Activated naive CD8-positive, alpha-beta T cell treated with anti-CD3 and anti-CD28 coated beads, Interleukin-2, amount 50 U/mL, for 24 hours (primary cell): ENCODE measurements at regions not wholly inside any gene's neighbourhood (a gene's known extent, or its start where the extent isn't known, plus 50 kb on each side); places are given as distances from the start of the nearest gene placed in this dataset.
A peak's percentile ranks its signal among the peaks of the same experiment; 100 is the strongest.

ENCODE experiments used
- ATAC-seq: fragments of 150-1000 bp; cut with Tn5 transposase; one replicate; pipeline ENCODE4 v1.10.0; 2021
- DNase-seq: peaks from one replicate; pipeline ENCODE4 v3.0.0; 2021
- H3K27ac Mint-ChIP-seq: one replicate; pipeline ENCODE4 v1.8.0; 2021; ENCODE audit warnings: mild to moderate bottlenecking, mixed read lengths
- H3K27me3 Mint-ChIP-seq: one replicate; pipeline ENCODE4 v1.8.0; 2021; ENCODE audit warnings: mixed read lengths
- H3K36me3 Mint-ChIP-seq: one replicate; pipeline ENCODE4 v1.8.0; 2021; ENCODE audit warnings: low read depth, mixed read lengths
- H3K4me1 Mint-ChIP-seq: one replicate; pipeline ENCODE4 v1.8.0; 2021; ENCODE audit warnings: mixed read lengths
- H3K4me3 Mint-ChIP-seq: one replicate; pipeline ENCODE4 v1.8.0; 2021; ENCODE audit warnings: mild to moderate bottlenecking, moderate library complexity, mixed read lengths
- H3K9me3 Mint-ChIP-seq: one replicate; pipeline ENCODE4 v1.8.0; 2021; ENCODE audit warnings: mixed read lengths

DNA sequence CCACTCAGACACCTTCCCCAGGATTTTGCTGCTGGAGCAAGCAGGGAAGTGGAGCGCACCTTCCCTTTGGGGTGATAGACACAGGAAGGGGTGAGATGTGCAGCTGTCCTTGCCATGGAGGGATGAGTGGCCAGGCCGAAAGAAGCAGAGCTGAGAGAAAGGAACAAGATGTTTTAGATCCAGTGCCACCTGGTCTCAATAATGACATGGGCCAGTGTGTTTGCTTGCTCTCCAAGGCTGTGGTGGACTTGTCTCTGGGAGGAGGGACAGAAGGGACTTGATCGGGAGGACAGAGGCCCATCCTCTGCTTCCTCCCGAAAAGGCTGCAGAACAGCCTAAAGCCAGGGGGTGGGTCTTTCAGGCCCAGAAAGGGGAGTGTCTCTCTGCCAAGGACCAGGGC lies 61.7 kb upstream of the CCDC167 start:
- peaks cover 47% of the 10 kb centered on the region for H3K4me1 Mint-ChIP-seq
- ATAC-seq (no peak), DNase-seq (no peak)
- H3K27me3 Mint-ChIP-seq = peaks cover 24% of the 10 kb centered on the region
- H3K9me3 Mint-ChIP-seq = no peaks in the 10 kb centered on the region
- H3K4me3 Mint-ChIP-seq = no peak overlapping the region
- H3K27ac Mint-ChIP-seq = no peak overlapping the region
- no peaks in the 10 kb centered on the region for H3K36me3 Mint-ChIP-seq

DNA sequence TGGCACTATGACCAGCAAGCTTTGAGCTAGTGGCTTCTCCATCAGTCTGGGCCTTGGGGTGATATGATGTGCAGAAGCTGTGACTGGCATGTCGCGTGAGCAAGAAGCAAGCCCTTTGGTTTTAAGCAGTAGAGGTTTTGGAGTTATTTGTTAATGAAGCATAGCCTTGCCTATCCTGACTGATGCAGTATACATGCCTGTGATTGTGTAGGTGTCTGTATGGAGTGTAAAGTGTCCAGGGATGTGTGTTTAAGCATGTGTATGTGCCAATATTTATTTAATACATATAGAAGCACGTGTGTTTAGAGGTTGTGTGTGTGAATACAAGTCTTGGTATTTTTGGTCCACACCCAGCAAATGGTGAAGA lies 61.0 kb upstream of the CCDC167 start:
- Mint-ChIP-seq H3K4me3 (no peak overlapping the region), H3K36me3 (no peaks in the 10 kb centered on the region), H3K9me3 (no peaks in the 10 kb centered on the region), H3K4me1 (peaks cover 48% of the 10 kb centered on the region), H3K27ac (no peak overlapping the region), H3K27me3 (peaks cover 24% of the 10 kb centered on the region)
- DNase-seq = no peak
- no peak for ATAC-seq

DNA sequence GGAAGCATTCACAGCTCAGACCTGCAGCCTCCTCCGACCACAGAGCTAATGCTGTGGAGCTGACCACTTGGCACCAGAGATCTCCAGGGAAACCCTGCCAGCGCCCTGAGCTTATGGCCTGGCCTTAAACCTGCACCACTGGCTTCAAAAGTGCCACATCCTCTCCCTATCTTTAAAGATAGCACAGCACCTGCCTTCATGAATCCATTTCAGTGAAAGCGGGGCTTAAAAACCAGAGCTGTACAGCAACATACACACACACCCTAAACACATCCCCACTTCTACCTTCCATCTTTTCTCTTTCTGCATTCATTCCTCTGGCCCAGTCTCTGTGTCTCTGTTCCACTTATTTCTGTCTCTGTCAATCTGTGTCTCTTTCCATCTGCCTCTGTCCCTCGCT lies 59.8 kb upstream of the CCDC167 start:
- H3K27me3 Mint-ChIP-seq = peaks cover 20% of the 10 kb centered on the region
- DNase-seq (no peak), ATAC-seq (no peak)
- H3K9me3 Mint-ChIP-seq = no peaks in the 10 kb centered on the region
- H3K4me1 Mint-ChIP-seq = peaks cover 54% of the 10 kb centered on the region
- H3K36me3 Mint-ChIP-seq = no peaks in the 10 kb centered on the region
- peak overlapping the region; percentile 13 for H3K27ac Mint-ChIP-seq
- H3K4me3 Mint-ChIP-seq = no peak overlapping the region

DNA sequence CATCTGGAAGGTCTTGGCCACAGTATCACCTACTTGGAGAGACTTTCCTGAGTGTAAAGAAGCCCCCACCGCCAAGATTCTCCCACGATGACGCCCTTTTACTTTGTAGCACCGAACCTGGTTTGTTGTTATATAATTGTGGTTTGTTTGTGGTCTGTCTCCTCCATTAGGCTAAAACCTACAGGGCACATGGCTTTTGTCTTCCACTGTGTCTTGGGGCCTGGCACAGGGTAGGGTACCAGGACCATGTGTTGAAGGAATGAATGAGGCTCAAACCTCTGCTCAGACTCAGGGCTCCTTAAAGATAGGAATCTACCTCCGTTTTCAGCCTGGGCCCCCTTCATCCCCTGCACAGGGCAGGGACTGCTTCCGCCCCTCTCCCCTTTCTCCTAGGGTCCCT lies 59.4 kb upstream of the CCDC167 start:
- ATAC-seq (no peak), DNase-seq (no peak)
- Mint-ChIP-seq H3K4me3 (no peak overlapping the region), H3K36me3 (no peaks in the 10 kb centered on the region), H3K27me3 (peaks cover 20% of the 10 kb centered on the region), H3K27ac (no peak overlapping the region), H3K9me3 (no peaks in the 10 kb centered on the region), H3K4me1 (peaks cover 59% of the 10 kb centered on the region)

DNA sequence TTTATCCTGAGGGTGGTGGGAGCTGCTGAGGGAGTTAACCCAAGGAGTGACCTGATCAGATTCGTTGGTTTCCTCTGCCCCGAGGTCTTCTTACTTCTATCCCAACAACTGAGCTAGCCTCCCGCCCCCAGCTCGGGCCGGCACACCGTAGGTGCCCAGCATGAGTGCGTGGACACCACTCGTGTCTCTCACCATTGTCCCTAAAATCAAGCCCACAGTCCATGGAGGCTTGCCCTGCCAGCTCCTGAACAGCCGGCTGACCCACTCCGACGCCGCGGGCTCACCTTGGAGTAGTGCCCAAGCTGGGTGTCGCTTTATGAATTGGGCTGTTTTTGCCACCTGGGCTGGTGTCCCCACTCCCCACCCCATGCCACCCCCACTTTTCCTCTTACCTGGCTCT lies 59.0 kb upstream of the CCDC167 start:
- H3K4me3 Mint-ChIP-seq = no peak overlapping the region
- peaks cover 20% of the 10 kb centered on the region for H3K27me3 Mint-ChIP-seq
- H3K9me3 Mint-ChIP-seq = no peaks in the 10 kb centered on the region
- peaks cover 63% of the 10 kb centered on the region for H3K4me1 Mint-ChIP-seq
- H3K36me3 Mint-ChIP-seq = no peaks in the 10 kb centered on the region
- ATAC-seq = no peak
- DNase-seq = no peak
- no peak overlapping the region for H3K27ac Mint-ChIP-seq

DNA sequence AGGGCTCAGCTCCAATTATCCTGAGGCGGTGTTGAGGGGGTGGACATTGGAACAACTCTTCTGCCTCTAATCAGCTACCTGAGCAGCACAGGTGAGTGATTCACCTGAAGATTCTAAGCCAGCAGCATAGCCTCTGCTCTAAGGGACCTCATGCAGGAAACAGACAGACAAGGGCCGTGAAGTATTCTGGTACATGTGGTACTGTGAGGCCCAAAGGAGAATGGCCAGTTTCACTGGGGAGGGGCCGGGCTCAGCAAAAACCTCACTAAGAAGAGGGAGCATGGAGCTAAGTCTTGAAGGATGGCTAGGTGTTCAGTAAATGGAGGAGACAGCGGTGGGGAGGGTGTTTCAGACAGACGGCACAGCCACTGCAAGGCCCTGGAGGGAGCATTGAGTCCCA lies 58.5 kb upstream of the CCDC167 start:
- H3K4me1 Mint-ChIP-seq = peaks cover 68% of the 10 kb centered on the region
- DNase-seq (no peak), ATAC-seq (no peak)
- no peak overlapping the region for H3K4me3 Mint-ChIP-seq
- peaks cover 20% of the 10 kb centered on the region for H3K27me3 Mint-ChIP-seq
- no peaks in the 10 kb centered on the region for H3K9me3 Mint-ChIP-seq
- no peaks in the 10 kb centered on the region for H3K36me3 Mint-ChIP-seq
- H3K27ac Mint-ChIP-seq = no peak overlapping the region

DNA sequence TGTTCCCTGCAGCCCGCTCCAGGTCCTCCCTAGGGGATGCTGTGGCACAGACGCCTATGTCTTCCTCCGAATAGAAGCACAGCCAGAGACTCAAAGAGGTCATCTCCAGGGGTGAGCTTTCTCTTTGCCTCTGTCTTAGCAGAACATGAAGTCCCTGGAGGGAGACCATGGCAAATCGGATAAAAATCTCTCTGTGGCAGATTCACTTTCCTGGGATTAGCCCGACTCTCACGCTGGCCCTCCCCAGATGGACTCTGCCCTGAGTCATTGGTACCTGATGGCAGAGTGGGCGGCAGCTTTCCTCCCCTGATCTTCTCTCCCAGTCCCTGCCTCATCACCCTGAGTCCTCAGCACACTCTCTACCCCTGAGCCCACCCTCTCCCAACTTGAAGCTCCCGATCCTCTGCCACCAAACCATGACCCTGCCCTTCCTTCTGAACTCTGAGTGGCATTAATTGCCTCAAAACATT lies 58.0 kb upstream of the CCDC167 start:
- Mint-ChIP-seq H3K27me3 (peaks cover 20% of the 10 kb centered on the region), H3K4me1 (peaks cover 72% of the 10 kb centered on the region), H3K36me3 (no peaks in the 10 kb centered on the region), H3K4me3 (no peak overlapping the region), H3K27ac (no peak overlapping the region), H3K9me3 (no peaks in the 10 kb centered on the region)
- ATAC-seq (no peak), DNase-seq (no peak)

DNA sequence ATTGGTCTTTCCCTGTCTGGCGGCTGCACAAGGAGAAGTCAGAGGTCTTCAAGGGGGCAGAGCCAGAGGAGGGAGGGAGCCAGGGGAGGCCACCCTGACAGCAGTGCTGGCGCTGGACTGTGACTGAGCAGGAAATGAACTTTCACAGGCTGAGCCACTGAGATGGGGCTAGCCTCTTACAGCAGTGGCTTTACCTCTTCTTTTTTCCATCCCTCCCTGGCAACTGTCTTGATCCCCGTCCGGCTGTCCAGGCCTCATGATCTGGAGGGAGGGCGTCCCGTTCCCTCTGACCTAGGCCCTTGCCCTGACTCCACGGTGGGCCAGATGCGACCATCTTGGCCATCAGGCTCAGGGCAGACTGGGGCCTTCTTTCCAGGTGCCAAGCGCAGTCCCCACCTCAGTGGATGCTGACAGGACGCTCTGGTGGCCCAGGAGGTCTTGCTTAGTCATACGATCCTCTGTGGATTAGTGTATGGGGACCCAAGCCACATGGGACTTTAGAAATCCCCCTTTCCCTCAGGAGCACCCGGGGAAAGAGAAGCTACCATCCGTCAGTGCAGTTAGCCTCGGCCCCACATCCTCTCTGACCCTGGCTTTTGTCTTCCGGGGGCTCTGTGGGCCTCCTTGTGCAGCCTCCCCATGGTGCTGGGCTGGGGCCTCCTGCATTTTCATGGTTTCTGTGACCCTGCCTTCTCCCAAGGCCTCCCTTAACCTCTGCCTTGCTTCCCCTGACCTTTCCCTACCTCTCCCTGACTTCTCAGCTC lies 57.4 kb upstream of the CCDC167 start:
- ATAC-seq (no peak), DNase-seq (no peak)
- H3K27me3 Mint-ChIP-seq = peaks cover 20% of the 10 kb centered on the region
- H3K4me1 Mint-ChIP-seq = peaks cover 74% of the 10 kb centered on the region
- no peaks in the 10 kb centered on the region for H3K9me3 Mint-ChIP-seq
- no peak overlapping the region for H3K4me3 Mint-ChIP-seq
- no peaks in the 10 kb centered on the region for H3K36me3 Mint-ChIP-seq
- no peak overlapping the region for H3K27ac Mint-ChIP-seq

DNA sequence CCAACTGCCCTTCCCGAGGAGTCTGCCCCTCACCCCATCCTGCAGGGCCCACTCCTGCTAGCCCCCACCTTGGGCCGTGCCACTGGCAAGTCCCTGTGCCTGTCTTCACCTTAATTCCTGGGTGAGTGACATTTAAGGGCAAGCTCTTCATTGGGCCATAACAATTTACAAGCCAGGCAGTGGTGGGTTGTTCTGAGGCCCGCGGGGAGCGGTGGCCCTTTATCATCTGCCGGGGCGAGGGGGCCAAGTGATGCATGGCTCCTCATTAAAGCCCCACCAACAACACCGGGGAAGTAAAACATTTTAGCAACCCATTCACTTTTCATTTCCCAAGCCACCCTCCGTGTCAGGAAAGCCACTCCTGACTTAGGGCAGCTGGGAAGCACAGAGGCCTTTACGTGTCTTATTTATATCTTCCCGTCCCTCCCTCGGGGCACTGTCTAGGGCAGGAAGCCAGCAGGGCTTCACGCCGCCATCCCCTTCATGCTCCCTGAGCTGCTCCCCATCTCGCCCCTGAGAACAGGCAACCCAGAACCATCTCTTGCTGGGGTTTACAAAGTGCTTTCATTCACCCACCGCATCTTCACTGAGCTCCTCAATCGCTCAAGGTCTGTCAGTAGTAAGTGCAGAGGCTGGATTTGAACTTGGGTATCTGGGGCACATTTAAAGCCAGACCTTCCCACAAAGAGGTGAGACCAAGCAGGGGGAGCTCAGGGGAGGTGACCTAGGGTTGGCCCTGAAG lies 55.5 kb upstream of the CCDC167 start:
- no peak for ATAC-seq
- Mint-ChIP-seq H3K4me1 (peaks cover 61% of the 10 kb centered on the region), H3K27ac (peak overlapping the region; percentile 44), H3K4me3 (no peak overlapping the region), H3K9me3 (no peaks in the 10 kb centered on the region), H3K27me3 (peaks cover 14% of the 10 kb centered on the region), H3K36me3 (no peaks in the 10 kb centered on the region)
- DNase-seq = no peak

DNA sequence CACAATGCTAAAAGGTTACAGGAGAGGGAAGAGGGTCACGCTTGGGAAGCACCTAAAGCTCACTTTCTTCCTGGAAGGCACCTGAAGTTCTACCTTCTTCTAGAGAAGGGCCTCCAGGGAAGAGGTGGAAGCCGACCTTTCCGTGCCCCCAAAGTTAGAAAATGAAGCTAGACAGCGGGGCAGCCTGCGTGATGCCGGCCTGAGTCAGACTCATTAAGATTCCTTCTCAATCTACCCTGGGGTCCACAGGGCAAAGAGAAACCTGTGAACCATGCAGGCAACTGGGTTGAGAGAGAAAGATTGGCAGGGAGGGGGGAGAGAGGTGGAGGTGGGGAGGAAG lies 54.8 kb upstream of the CCDC167 start:
- H3K4me3 Mint-ChIP-seq = peak overlapping the region; percentile 28

DNA sequence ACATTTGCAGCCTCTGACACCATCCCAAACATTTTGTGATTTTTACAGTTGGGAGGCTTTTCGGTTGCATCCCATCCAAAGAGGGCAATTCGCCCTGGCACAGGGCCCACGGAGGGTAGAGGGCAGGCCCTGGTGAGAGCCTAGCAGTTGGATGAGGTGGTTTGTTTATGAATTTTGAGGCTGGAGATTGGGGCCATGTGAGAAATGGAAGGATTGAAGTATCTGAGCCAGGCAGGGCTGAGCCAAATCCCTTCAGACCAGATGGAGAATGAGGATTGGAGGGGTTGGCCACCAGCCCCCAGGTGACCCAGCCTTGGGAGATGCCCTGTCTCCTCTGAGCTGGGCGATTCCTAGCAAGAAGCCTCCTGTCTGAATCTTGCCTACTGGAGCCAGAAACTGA lies 52.6 kb upstream of the CCDC167 start:
- Mint-ChIP-seq H3K4me3 (no peak overlapping the region), H3K4me1 (peaks cover 48% of the 10 kb centered on the region), H3K36me3 (no peaks in the 10 kb centered on the region), H3K27me3 (peaks cover 2% of the 10 kb centered on the region), H3K9me3 (no peaks in the 10 kb centered on the region), H3K27ac (no peak overlapping the region)
- no peak for ATAC-seq
- DNase-seq = no peak

More for the DNA sequence above, 54.8 kb upstream of the CCDC167 start:
- no peak for DNase-seq
- H3K27ac Mint-ChIP-seq = peak overlapping the region; percentile 55
- ATAC-seq = peak; percentile 18
- H3K4me1 Mint-ChIP-seq = peaks cover 53% of the 10 kb centered on the region
- H3K27me3 Mint-ChIP-seq = peaks cover 7% of the 10 kb centered on the region
- no peaks in the 10 kb centered on the region for H3K9me3 Mint-ChIP-seq
- H3K36me3 Mint-ChIP-seq = no peaks in the 10 kb centered on the region

DNA sequence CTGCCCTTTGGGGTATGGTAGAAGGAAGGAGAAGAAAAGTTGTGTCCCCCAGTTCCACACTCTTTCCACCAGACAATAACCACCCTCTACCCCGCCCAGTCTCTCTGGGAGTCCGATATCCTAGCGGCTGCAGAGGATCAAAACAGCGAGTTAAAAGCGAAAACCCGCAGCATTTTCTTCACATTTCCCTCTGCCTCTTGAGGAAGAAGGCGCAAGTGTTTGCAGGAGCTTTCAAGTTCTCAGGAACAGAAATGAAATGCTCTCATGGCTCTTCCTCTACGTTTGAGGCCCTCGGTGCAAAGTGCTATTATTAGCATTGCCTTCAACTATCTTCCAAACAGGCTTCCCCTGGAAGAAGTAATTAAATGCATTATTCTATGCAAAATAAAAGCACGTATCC lies 52.2 kb upstream of the CCDC167 start:
- Mint-ChIP-seq H3K36me3 (no peaks in the 10 kb centered on the region), H3K27ac (no peak overlapping the region), H3K27me3 (peaks cover 2% of the 10 kb centered on the region), H3K4me3 (no peak overlapping the region), H3K4me1 (peaks cover 52% of the 10 kb centered on the region), H3K9me3 (no peaks in the 10 kb centered on the region)
- no peak for DNase-seq
- no peak for ATAC-seq

DNA sequence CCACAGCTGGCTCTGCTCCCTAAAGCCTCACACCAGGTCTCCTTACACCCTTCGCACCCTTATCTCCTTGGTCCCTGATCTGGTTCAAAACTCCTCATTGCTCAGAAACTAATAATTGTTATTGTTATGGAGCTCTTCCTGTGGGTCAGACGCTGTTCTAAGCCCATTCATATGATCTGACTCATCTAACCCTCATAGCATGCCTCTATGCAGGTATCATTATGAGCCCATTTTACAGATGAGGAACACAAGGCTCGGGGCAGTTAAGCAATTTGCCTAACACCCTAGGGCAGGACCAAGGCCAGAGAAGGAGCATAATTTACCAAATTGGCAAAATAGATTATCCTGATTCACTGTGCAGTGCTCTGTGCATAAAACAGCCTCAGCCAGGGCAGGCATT lies 51.8 kb upstream of the CCDC167 start:
- H3K9me3 Mint-ChIP-seq = no peaks in the 10 kb centered on the region
- H3K4me1 Mint-ChIP-seq = peaks cover 53% of the 10 kb centered on the region
- ATAC-seq (no peak), DNase-seq (no peak)
- no peaks in the 10 kb centered on the region for H3K36me3 Mint-ChIP-seq
- no peak overlapping the region for H3K27ac Mint-ChIP-seq
- H3K4me3 Mint-ChIP-seq = no peak overlapping the region
- peaks cover 2% of the 10 kb centered on the region for H3K27me3 Mint-ChIP-seq

DNA sequence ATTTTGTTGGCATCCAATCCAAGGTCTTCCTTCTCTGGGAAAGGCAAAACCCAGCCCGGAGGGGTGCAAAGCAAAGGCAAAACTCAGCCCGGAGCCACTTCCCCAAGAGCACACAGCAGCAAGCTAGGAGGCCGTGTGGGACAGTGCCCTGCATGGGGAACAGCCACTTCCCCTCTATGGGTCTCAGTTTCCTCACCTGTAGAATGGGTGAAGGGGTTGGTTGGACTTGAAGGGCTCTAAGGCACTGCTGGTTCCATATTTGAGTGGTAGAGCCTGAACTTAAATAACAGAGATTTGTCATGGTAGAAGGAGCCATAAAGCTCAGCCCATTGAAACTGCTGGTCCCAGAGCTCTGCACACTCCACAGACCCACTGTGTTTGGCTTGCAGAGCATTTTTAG lies 51.3 kb upstream of the CCDC167 start:
- H3K4me3 Mint-ChIP-seq = no peak overlapping the region
- ATAC-seq = no peak
- DNase-seq = no peak
- no peaks in the 10 kb centered on the region for H3K36me3 Mint-ChIP-seq
- no peak overlapping the region for H3K27ac Mint-ChIP-seq
- H3K9me3 Mint-ChIP-seq = no peaks in the 10 kb centered on the region
- peaks cover 56% of the 10 kb centered on the region for H3K4me1 Mint-ChIP-seq
- H3K27me3 Mint-ChIP-seq = peaks cover 2% of the 10 kb centered on the region

DNA sequence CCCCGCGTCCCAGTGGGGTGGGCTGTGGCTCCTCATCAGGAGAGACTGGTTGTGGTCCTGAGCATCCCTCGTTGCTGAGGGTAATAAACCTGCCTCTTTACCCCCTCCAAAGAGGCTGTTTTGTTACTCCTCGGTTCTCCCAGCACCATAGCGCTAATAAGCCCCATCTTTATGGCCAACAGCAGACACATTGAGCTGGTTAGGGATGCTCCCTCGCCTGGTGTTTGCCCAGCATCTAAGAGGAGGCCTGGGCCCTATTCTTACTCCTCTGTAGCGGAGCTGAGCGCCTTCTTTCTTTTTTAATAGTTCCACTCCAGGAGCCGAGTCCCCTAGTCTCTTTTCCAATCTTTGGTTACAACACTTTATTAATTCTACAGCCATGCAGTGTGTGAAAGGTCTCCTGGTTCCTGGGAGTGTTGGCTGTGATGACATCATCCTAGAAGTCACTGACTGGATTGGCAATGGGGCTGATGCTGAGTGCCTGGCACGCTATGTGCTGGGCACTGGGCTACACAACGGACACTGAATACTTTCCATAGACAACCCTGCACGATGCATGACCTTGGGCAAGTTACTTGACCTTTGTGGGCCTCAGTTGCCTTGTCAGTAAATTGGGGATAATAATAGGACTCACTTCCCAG lies 50.6 kb upstream of the CCDC167 start:
- Mint-ChIP-seq H3K27ac (no peak overlapping the region), H3K4me1 (peaks cover 52% of the 10 kb centered on the region), H3K4me3 (no peak overlapping the region), H3K9me3 (no peaks in the 10 kb centered on the region), H3K36me3 (no peaks in the 10 kb centered on the region), H3K27me3 (no peaks in the 10 kb centered on the region)
- DNase-seq (no peak), ATAC-seq (no peak)
